ENCODE measurements at regions not wholly inside any gene's neighbourhood (a gene's known extent, or its start where the extent isn't known, plus 50 kb on each side); places are given as distances from the start of the nearest gene placed in this dataset.
"Not testable (repeated sequence)": the region's sequence is repeated elsewhere in the genome, so short reads cannot be mapped to it uniquely, and the experiment has no call there.

DNA sequence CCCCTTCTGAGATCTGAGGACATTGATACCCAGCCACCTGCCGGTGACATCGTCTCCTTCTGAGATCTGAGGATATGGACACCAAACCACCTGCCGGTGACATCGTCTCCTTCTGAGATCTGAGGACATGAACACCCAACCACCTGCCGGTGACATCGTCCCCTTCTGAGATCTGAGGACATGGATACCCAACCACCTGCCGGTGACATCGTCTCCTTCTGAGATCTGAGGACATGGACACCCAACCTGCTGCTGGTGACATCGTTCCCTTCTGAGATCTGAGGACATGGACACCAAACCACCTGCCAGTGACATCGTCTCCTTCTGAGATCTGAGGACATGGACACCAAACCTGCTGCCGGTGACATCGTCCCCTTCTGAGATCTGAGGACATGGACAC is 396.1 kb upstream of the TNRC6C start:
- not testable (repeated sequence) for TF ChIP-seq ZFP41 (tag by site-specific recombination; IDR thresholded peaks at IDR 0.05; ENCODE audit: borderline replicate concordance); ZNF426 (tag by site-specific recombination; IDR thresholded peaks at IDR 0.05)
- TF ChIP-seq, protein P1, sequence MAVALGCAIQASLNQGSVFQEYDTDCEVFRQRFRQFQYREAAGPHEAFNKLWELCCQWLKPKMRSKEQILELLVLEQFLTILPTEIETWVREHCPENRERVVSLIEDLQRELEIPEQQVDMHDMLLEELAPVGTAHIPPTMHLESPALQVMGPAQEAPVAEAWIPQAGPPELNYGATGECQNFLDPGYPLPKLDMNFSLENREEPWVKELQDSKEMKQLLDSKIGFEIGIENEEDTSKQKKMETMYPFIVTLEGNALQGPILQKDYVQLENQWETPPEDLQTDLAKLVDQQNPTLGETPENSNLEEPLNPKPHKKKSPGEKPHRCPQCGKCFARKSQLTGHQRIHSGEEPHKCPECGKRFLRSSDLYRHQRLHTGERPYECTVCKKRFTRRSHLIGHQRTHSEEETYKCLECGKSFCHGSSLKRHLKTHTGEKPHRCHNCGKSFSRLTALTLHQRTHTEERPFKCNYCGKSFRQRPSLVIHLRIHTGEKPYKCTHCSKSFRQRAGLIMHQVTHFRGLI (tag by site-specific recombination; IDR thresholded peaks at IDR 0.05): not testable (repeated sequence)
